Activated naive CD8-positive, alpha-beta T cell (primary cell): ENCODE measurements at regions not wholly inside any gene's neighbourhood (a gene's known extent, or its start where the extent isn't known, plus 50 kb on each side); places are given as distances from the start of the nearest gene placed in this dataset.

Experiments used
- H3K27ac Mint-ChIP-seq: one replicate; pipeline ENCODE4 v1.8.0; 2021; ENCODE audit warnings: mixed read lengths
- H3K27me3 Mint-ChIP-seq: one replicate; pipeline ENCODE4 v1.8.0; 2021; ENCODE audit warnings: mixed read lengths
- H3K36me3 Mint-ChIP-seq: one replicate; pipeline ENCODE4 v1.8.0; 2021; ENCODE audit warnings: mixed read lengths
- H3K4me1 Mint-ChIP-seq: one replicate; pipeline ENCODE4 v1.8.0; 2021; ENCODE audit warnings: low read depth, mixed read lengths
- H3K4me3 Mint-ChIP-seq: one replicate; pipeline ENCODE4 v1.8.0; 2021; ENCODE audit warnings: mild to moderate bottlenecking, mixed read lengths
- H3K9me3 Mint-ChIP-seq: one replicate; pipeline ENCODE4 v1.8.0; 2021; ENCODE audit warnings: low read depth, mixed read lengths

GRCh38 chr10:6889718-6890117 lies 309.6 kb upstream of the PRKCQ start:
- Mint-ChIP-seq H3K9me3 (no peaks in the 10 kb centered on the region), H3K4me3 (no peak overlapping the region), H3K4me1 (peaks cover 5% of the 10 kb centered on the region), H3K36me3 (no peaks in the 10 kb centered on the region), H3K27me3 (no peaks in the 10 kb centered on the region), H3K27ac (no peak overlapping the region)

DNA sequence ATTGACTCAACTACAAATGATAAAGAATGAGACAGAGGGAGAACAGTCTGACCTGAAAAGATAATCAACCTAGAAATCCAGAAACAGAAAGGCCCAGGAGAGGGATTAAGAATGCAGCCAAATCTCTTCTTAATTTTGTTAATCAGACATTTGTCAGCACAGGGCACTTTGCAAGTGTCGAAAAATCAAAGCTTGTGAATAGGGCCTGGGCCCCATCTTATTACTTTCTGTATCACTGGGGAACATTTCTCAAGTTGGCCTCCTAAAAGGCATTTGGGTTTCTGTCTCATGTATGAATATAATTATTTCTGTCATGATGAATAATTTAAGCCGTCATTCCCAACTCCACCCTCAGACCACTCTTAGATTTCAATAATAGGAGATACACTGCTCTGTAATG lies 308.4 kb upstream of the PRKCQ start:
- H3K4me3 Mint-ChIP-seq, result no peak overlapping the region
- H3K4me1 Mint-ChIP-seq, result peaks cover 5% of the 10 kb centered on the region
- H3K9me3 Mint-ChIP-seq, result no peaks in the 10 kb centered on the region
- H3K27ac Mint-ChIP-seq, result no peak overlapping the region
- H3K36me3 Mint-ChIP-seq, result no peaks in the 10 kb centered on the region
- H3K27me3 Mint-ChIP-seq, result peaks cover 3% of the 10 kb centered on the region

DNA sequence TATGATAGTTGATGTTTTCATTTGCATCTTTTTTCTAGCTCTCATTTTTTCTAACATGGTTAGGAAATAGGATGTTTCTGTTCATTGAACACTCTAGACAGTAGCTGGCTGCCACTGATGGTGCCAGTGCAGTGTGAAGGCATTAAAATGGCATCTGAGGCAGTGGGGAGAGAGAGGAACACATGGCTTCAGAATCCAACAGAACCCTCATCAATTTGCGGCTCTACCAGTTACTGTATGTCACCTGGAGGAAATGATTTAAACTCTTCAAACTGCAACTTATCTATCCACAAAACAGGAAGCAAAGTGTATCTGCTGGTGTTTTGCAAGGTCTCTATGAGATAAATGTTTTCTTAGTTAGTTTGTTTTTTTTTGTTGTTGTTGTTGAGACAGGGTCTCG lies 305.2 kb upstream of the PRKCQ start:
- no peak overlapping the region for H3K4me3 Mint-ChIP-seq
- H3K36me3 Mint-ChIP-seq, result no peaks in the 10 kb centered on the region
- no peak overlapping the region for H3K27ac Mint-ChIP-seq
- H3K9me3 Mint-ChIP-seq, result no peaks in the 10 kb centered on the region
- peaks cover 5% of the 10 kb centered on the region for H3K4me1 Mint-ChIP-seq
- H3K27me3 Mint-ChIP-seq, result peaks cover 6% of the 10 kb centered on the region

DNA sequence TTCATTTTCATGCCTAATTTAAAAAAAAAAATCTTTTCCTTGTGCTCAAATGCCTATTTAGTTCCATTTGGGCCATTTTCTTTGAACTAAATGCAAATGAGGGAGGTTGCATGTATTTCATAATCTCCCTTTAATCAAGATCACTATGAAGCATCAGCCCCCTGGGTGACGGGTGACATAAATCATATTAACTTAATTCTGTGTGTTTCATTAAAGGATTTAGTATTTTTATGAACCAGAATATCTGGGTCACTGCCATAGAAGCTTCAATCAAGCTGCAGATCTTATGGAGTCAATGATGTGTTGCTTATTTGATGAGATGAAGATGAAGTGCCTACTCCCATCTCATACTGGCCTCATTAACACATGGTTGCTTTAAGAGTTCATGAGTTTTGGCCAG lies 301.9 kb upstream of the PRKCQ start:
- H3K9me3 Mint-ChIP-seq, result no peaks in the 10 kb centered on the region
- H3K36me3 Mint-ChIP-seq, result no peaks in the 10 kb centered on the region
- peaks cover 9% of the 10 kb centered on the region for H3K27me3 Mint-ChIP-seq
- no peak overlapping the region for H3K4me3 Mint-ChIP-seq
- peaks cover 5% of the 10 kb centered on the region for H3K4me1 Mint-ChIP-seq
- no peak overlapping the region for H3K27ac Mint-ChIP-seq

DNA sequence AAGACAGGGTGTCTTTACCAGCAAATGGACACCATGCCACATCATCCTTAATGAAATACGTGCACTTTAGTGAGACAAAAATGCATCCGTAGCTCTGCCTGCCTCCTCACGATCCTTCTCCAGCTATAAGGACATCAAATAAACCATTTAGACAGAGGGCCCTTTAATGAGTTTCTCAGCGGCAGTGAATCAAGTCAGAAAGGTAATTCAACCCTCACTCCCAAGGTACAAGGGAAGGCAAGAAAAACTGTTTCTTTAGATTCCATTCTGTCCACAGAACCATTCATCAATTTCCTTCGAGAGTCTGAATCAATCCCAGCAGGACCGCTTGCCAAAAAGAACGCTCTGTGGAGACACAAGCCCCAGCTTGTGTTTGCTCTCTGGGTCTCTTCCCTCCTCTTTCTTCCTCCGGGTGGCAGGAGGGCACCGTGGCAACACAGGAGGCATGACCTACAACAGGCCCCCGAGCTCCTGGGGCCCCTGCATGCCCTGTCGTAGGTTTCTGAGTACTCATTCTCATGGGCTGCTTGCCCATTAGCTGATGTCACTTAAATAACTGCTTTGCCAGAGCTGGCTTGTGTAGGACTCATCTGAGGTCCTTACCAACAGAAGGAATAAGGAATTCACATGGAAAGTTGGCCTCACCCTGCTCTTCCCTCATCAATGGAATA lies 297.8 kb upstream of the PRKCQ start:
- Mint-ChIP-seq H3K4me3 (no peak overlapping the region), H3K27ac (no peak overlapping the region), H3K27me3 (peaks cover 9% of the 10 kb centered on the region), H3K9me3 (no peaks in the 10 kb centered on the region), H3K36me3 (no peaks in the 10 kb centered on the region), H3K4me1 (no peaks in the 10 kb centered on the region)

DNA sequence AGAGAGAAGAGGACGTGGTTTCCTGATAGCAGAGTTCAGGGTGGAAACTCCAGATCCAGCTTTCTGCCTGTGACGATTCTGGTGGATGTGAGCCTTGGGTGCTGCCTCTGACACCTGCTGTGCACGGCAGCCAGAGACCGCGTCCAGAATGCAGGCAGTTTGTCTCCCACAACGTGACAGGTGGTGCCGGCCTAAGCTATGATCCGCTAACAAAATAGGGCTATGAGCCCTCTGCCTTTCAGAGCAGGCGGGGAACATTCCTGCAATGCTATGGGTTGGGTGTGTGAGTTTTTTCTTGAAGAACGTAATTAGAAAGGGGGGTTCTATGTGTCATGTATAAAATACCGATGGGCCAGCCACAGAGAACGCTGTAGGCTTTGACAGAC lies 297.3 kb upstream of the PRKCQ start:
- Mint-ChIP-seq H3K27ac (no peak overlapping the region), H3K4me1 (no peaks in the 10 kb centered on the region), H3K36me3 (no peaks in the 10 kb centered on the region), H3K27me3 (peaks cover 8% of the 10 kb centered on the region), H3K4me3 (no peak overlapping the region), H3K9me3 (no peaks in the 10 kb centered on the region)

DNA sequence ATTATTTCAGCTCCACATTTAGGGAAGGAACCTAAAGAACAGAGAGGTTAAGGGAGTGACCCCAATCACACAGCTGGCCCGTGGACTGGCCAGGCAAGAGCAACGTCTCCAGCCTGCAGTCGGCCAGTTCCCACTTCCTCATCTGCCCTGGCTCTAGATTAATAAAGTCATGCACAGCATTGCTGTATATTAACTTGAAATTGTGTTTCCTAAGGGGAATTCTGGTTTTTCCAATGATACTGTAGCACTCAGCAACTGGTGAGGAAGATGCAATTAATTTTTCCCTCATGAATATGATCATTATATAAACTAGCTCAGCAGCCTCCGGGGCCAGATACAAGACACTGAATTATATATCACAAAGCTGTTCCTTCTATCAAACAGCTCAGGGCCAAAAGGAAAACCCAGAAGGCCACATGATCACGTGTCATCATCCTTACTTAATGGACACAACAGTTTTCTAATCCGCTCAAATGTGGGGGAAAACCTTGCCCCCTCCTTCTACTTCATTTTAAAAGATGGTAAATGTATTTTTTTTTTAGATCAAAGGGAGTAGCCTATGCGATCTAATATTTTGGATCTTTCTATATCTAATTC lies 295.3 kb upstream of the PRKCQ start:
- Mint-ChIP-seq H3K4me1 (no peaks in the 10 kb centered on the region), H3K27ac (no peak overlapping the region), H3K4me3 (no peak overlapping the region), H3K27me3 (peaks cover 11% of the 10 kb centered on the region), H3K36me3 (no peaks in the 10 kb centered on the region), H3K9me3 (no peaks in the 10 kb centered on the region)

DNA sequence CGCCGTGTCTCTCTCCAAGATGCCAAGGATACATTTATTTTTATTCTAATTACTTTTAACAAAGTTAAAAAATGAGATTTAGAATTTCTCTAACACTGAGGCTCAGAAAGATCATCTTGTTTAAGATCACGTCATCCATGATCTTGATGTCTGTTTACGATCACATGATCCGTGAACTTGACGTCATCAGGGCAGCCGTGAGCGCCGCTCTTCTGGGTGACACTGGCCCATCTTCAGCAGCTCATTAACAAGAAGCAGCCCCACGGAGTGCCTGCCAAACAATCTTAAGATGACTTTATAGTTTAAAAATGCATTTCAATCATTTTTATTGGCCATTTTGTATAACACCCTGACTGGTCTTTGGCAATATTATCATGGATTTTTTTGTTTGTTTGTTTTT lies 291.1 kb upstream of the PRKCQ start:
- Mint-ChIP-seq H3K4me1 (no peaks in the 10 kb centered on the region), H3K36me3 (no peaks in the 10 kb centered on the region), H3K27me3 (peaks cover 18% of the 10 kb centered on the region), H3K4me3 (no peak overlapping the region), H3K9me3 (no peaks in the 10 kb centered on the region), H3K27ac (no peak overlapping the region)

DNA sequence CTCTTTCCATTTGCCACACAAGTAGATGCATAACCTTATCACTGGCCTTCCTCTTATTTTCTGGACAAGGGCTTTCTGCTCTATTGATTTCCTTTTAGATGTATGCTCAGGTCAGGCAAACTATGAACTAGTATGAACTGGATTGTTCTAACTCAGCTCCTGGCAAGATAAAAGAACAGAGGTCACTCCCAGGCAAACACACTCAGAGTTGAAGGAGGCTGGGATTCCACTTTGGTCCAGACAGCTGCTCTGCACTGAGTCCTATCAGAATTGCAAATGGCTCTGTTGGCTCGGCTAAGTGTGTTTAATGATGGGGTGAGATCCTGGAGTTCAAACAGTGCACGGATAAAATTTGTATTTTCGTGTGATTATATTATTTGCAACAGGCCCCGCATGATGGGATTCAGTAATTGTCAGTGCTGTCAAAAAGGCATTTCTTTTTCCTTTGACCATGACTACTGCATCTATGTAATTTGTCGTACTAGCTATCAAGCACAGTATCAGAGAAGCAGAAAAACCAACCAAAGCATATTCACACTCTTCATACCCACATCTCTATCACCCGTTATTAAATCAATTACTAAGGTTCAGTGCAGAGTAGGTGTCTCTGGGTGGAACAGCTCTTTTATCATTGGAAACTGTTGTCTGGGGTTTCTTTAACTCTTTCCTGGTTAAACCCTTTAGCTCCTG lies 288.1 kb upstream of the PRKCQ start:
- Mint-ChIP-seq H3K27me3 (peaks cover 25% of the 10 kb centered on the region), H3K4me3 (no peak overlapping the region), H3K4me1 (no peaks in the 10 kb centered on the region)

DNA sequence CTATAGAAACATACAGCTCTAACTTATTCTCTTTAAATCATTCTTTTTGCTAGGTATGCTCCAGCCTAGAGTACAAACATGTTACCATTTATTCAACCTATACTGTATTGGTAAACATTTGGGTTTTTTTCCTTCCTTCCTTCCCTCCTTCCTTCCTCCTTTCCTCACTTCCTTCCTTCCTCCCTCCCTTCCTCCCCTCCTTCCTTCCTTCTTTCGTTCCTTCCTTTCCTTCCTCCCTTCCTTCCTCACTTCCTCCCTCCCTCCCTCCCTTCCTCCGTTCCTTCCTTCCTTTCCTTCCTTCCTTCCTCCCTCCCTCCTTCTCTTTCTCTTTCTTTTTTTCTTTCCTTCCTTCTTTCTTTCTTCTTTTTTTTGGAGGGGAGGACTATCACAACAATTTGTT lies 286.7 kb upstream of the PRKCQ start:
- H3K27me3 Mint-ChIP-seq, result peaks cover 23% of the 10 kb centered on the region
- H3K27ac Mint-ChIP-seq, result no peak overlapping the region
- H3K36me3 Mint-ChIP-seq, result no peaks in the 10 kb centered on the region

More for the DNA sequence above, 288.1 kb upstream of the PRKCQ start:
- Mint-ChIP-seq H3K27ac (no peak overlapping the region), H3K36me3 (no peaks in the 10 kb centered on the region), H3K9me3 (no peaks in the 10 kb centered on the region)

GRCh38 chr10:6864142-6864541 lies 284.1 kb upstream of the PRKCQ start:
- H3K36me3 Mint-ChIP-seq, result no peaks in the 10 kb centered on the region
- peaks cover 15% of the 10 kb centered on the region for H3K27me3 Mint-ChIP-seq
- H3K27ac Mint-ChIP-seq, result no peak overlapping the region
- no peak overlapping the region for H3K4me3 Mint-ChIP-seq
- no peaks in the 10 kb centered on the region for H3K4me1 Mint-ChIP-seq
- peaks cover 3% of the 10 kb centered on the region for H3K9me3 Mint-ChIP-seq

More for the DNA sequence above, 286.7 kb upstream of the PRKCQ start:
- peaks cover 3% of the 10 kb centered on the region for H3K9me3 Mint-ChIP-seq
- no peak overlapping the region for H3K4me3 Mint-ChIP-seq
- no peaks in the 10 kb centered on the region for H3K4me1 Mint-ChIP-seq

GRCh38 chr10:6863381-6863780 lies 283.3 kb upstream of the PRKCQ start:
- no peaks in the 10 kb centered on the region for H3K36me3 Mint-ChIP-seq
- H3K27ac Mint-ChIP-seq, result no peak overlapping the region
- peaks cover 13% of the 10 kb centered on the region for H3K27me3 Mint-ChIP-seq
- no peak overlapping the region for H3K4me3 Mint-ChIP-seq
- no peaks in the 10 kb centered on the region for H3K4me1 Mint-ChIP-seq
- H3K9me3 Mint-ChIP-seq, result peaks cover 3% of the 10 kb centered on the region

DNA sequence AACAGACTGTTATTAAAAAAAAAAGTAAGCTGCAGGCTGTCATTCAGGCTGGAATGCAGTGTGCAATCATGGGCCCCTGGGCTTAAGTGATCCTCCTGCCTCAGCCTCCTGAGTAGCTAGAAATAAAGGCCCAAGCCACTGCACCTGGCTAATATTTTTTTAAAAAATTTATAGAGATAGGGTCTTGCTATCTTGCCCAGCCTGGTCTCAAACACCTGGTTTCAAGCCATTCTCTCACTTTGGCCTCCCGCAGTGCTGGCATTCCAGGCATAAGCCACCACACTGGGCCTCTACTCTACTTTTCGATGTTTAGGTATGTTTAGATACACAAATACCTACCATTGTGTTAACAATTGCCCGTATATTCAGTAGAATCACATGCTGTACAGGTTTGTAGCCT lies 270.4 kb upstream of the PRKCQ start:
- Mint-ChIP-seq H3K4me3 (no peak overlapping the region), H3K27me3 (peaks cover 4% of the 10 kb centered on the region), H3K27ac (no peak overlapping the region), H3K4me1 (no peaks in the 10 kb centered on the region), H3K9me3 (no peaks in the 10 kb centered on the region), H3K36me3 (no peaks in the 10 kb centered on the region)

- peaks cover 5% of the 10 kb centered on the region for H3K27me3 Mint-ChIP-seq
- H3K4me1 Mint-ChIP-seq, result no peaks in the 10 kb centered on the region
- H3K9me3 Mint-ChIP-seq, result no peaks in the 10 kb centered on the region
- no peak overlapping the region for H3K4me3 Mint-ChIP-seq
- no peak overlapping the region for H3K27ac Mint-ChIP-seq
- no peaks in the 10 kb centered on the region for H3K36me3 Mint-ChIP-seq
These were observed 267.5 kb upstream of the PRKCQ start for GRCh38 chr10:6847561-6847960.

DNA sequence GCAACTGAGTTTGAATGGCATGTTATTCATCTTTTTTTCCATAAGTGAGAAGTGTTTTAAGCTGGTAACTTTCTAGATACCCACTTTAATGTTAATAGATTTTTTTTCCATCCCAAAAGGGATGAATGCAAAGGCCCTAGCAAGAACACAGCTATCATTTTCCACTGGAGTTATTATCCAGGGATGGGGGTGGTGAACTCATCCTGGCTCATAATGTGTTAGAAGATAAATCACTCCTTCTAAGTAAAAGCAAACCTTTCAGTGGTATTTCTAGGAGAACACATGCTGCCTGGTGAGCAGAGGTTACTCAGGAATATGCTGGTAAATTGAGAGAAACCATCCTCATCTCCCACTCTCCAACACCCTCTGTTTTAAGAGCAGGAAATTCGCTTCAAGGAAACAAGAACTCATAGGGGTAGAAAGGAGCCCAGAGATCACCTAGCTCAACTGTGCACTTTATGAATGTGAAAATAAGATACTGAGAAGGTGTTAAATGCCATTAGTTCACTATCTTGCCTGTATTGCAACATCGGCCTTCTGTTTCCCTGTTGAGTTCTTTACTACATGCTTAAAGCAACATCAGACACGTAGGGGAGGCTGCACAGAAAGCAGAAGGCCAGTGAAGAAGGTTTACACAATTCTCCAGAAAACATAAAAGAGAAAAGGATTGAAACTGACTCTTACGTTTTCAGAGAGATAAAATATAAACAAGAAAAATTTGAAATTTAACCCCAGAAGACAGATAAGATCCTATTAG lies 264.0 kb upstream of the PRKCQ start:
- Mint-ChIP-seq H3K27me3 (peaks cover 7% of the 10 kb centered on the region), H3K36me3 (no peaks in the 10 kb centered on the region), H3K4me3 (no peak overlapping the region), H3K27ac (no peak overlapping the region), H3K4me1 (peaks cover 4% of the 10 kb centered on the region), H3K9me3 (no peaks in the 10 kb centered on the region)
